ENCODE measurements at regions not wholly inside any gene's neighbourhood (a gene's known extent, or its start where the extent isn't known, plus 50 kb on each side); places are given as distances from the start of the nearest gene placed in this dataset.
A peak's percentile ranks its signal among the peaks of the same experiment; 100 is the strongest.

- intact Hi-C loops (cut with micrococcal nuclease), result loop anchor here (10.0 kb wide), 1 partner anchor 1236 kb away; no protein-coding TSS in a partner anchor
- no TSS peak for BruUV-seq (replicated peaks)
- no peaks in the 10 kb centered on the region for H3K9me3 ChIP-seq (ENCODE audit: low read length)
- no peaks in the 10 kb centered on the region for H3K27me3 ChIP-seq (ENCODE audit: low read length)
- H3K79me2 ChIP-seq (ENCODE audit: low read length), result no peaks in the 10 kb centered on the region
- no peaks in the 10 kb centered on the region for H3K36me3 ChIP-seq (ENCODE audit: low read depth, low read length)
- DNase-seq (no peak), ATAC-seq (no peak)
- no peaks in the 10 kb centered on the region for H4K20me1 ChIP-seq (ENCODE audit: low read length)
- H3K4me2 ChIP-seq (ENCODE audit: low read length), result no peak overlapping the region
- POLR2A ChIA-PET (ENCODE audit: unreplicated experiment), result no interaction called here
- no peaks in the 10 kb centered on the region for H3K9me2 ChIP-seq (replicated peaks; ENCODE audit: low read length)
- H3F3A ChIP-seq (ENCODE audit: low read length, unreplicated experiment), result no peaks in the 10 kb centered on the region
- no peak overlapping the region for H3K27ac ChIP-seq (ENCODE audit: low read length)
- no peak overlapping the region for H3K9ac ChIP-seq (ENCODE audit: low read length)
- peaks cover 45% of the 10 kb centered on the region for H3K4me1 ChIP-seq (ENCODE audit: insufficient read depth, low read length)
- CTCF ChIA-PET, result no interaction called here
- no peak overlapping the region for H3K4me3 ChIP-seq (ENCODE audit: low read length)
- H2AFZ ChIP-seq (ENCODE audit: low read length), result no peak overlapping the region
- TF ChIP-seq CTCF (conservative IDR thresholded peaks at IDR 0.05; ENCODE audit: low read depth, low read length) (no peak), EZH2 (IDR thresholded peaks at IDR 0.05; ENCODE audit: low read length, unreplicated experiment) (no peak), EZH2phosphoT487 (IDR thresholded peaks at IDR 0.05; ENCODE audit: borderline replicate concordance, low read length) (no peak)
Observed at GRCh38 chr12:92601176-92601575, 101.6 kb upstream of the PLEKHG7 start.

- Histone ChIP-seq H3K9ac (ENCODE audit: low read length) (no peak overlapping the region), H3K9me2 (replicated peaks; ENCODE audit: low read length) (no peaks in the 10 kb centered on the region; the same call in 1 of the 2 replicates), H4K20me1 (ENCODE audit: low read length) (no peaks in the 10 kb centered on the region), H3K4me2 (ENCODE audit: low read length) (no peak overlapping the region), H3K27ac (ENCODE audit: low read length) (no peak overlapping the region), H3K27me3 (ENCODE audit: low read length) (no peaks in the 10 kb centered on the region), H3K9me3 (ENCODE audit: low read length) (no peaks in the 10 kb centered on the region), H3K4me3 (ENCODE audit: low read length) (no peak overlapping the region), H3K79me2 (ENCODE audit: low read length) (no peaks in the 10 kb centered on the region), H3K4me1 (ENCODE audit: insufficient read depth, low read length) (peaks cover 56% of the 10 kb centered on the region), H3F3A (ENCODE audit: low read length, unreplicated experiment) (no peaks in the 10 kb centered on the region), H3K36me3 (ENCODE audit: low read depth, low read length) (no peaks in the 10 kb centered on the region), H2AFZ (ENCODE audit: low read length) (no peak overlapping the region)
- no TSS peak for BruUV-seq (replicated peaks)
- ChIA-PET POLR2A (ENCODE audit: unreplicated experiment) (no interaction called here), CTCF (interaction anchor here (0.6 kb wide), 1 partner anchor 1273 kb away, joined by 3 read pairs; no protein-coding TSS in a partner anchor)
- no peak for DNase-seq
- intact Hi-C loops (cut with micrococcal nuclease), result loop anchor here (10.0 kb wide), 1 partner anchor 1235 kb away; no protein-coding TSS in a partner anchor
- no peak for TF ChIP-seq EZH2 (IDR thresholded peaks at IDR 0.05; ENCODE audit: low read length, unreplicated experiment)
- no peak for ATAC-seq
Observed at GRCh38 chr12:92600052-92600451, 102.7 kb upstream of the PLEKHG7 start.

GRCh38 chr12:92597997-92598396 lies 104.8 kb upstream of the PLEKHG7 start:
- no peak for TF ChIP-seq EZH2phosphoT487 (IDR thresholded peaks at IDR 0.05; ENCODE audit: borderline replicate concordance, low read length)
- TF ChIP-seq CTCF (conservative IDR thresholded peaks at IDR 0.05; ENCODE audit: low read depth, low read length), result no peak
- no peak for TF ChIP-seq EZH2 (IDR thresholded peaks at IDR 0.05; ENCODE audit: low read length, unreplicated experiment)
- Histone ChIP-seq H3K27ac (ENCODE audit: low read length) (peak overlapping the region; percentile 70), H3K4me2 (ENCODE audit: low read length) (no peak overlapping the region), H3F3A (ENCODE audit: low read length, unreplicated experiment) (peaks cover 5% of the 10 kb centered on the region), H4K20me1 (ENCODE audit: low read length) (no peaks in the 10 kb centered on the region), H3K36me3 (ENCODE audit: low read depth, low read length) (no peaks in the 10 kb centered on the region), H3K9ac (ENCODE audit: low read length) (no peak overlapping the region), H3K9me2 (replicated peaks; ENCODE audit: low read length) (no peaks in the 10 kb centered on the region; the same call in 1 of the 2 replicates), H3K4me3 (ENCODE audit: low read length) (no peak overlapping the region), H3K27me3 (ENCODE audit: low read length) (no peaks in the 10 kb centered on the region), H2AFZ (ENCODE audit: low read length) (no peak overlapping the region), H3K9me3 (ENCODE audit: low read length) (no peaks in the 10 kb centered on the region), H3K79me2 (ENCODE audit: low read length) (no peaks in the 10 kb centered on the region), H3K4me1 (ENCODE audit: insufficient read depth, low read length) (peaks cover 61% of the 10 kb centered on the region)
- ChIA-PET POLR2A (ENCODE audit: unreplicated experiment) (interaction anchor here (0.7 kb wide), 1 partner anchor 452 kb away, joined by 6 read pairs; the partner anchor contains the start of gene BTG1), CTCF (interaction anchor here (0.7 kb wide), 1 partner anchor 24 kb away, joined by 5 read pairs; no protein-coding TSS in a partner anchor)
- peak; percentile 78 for DNase-seq
- peak; percentile 21; the same call in 1 of the 2 replicates for ATAC-seq
- intact Hi-C loops (cut with micrococcal nuclease), result no loop called here
- BruUV-seq (replicated peaks), result no TSS peak
